K562 (cell line): ENCODE measurements at regions not wholly inside any gene's neighbourhood (a gene's known extent, or its start where the extent isn't known, plus 50 kb on each side); places are given as distances from the start of the nearest gene placed in this dataset.

Experiments
- ATAC-seq: fragments of 200-7000 bp; cut with Tn5 transposase; 3 replicates; pipeline ENCODE4 v1.9.1; 2020; ENCODE audit warnings: moderate library complexity
- BruUV-seq: library from RNA; stranded (reverse); fragments of 400-500 nt; replicated peaks from 2 replicates; lab custom pipeline; 2021; lab: Mats Ljungman, UMichigan
- CTCF ChIA-PET: fragments of 300-600 bp; formaldehyde crosslinking; extraction: SDS; loops from one replicate; lab custom pipeline; 2021; ENCODE audit warnings: low intra/inter-chr PET ratio; lab: Yijun Ruan, JAX
- POLR2A ChIA-PET: fragments of 300-600, 350-650 bp; sonication (Branson Sonifier 250); formaldehyde crosslinking; extraction: SDS; loops from one replicate; lab custom pipeline; 2021; ENCODE audit warnings: antibody characterized with exemption, inconsistent platforms; lab: Yijun Ruan, JAX
- DNase-seq, 4 experiments: peaks; one replicate each; pipeline versions ENCODE4 v3.0.0 to v3.0.0-alpha.2; 2011 to 2018; ENCODE audit warnings: low spot score in 3 of 4, mixed read lengths in 3 of 4; ENCODE audit errors: extremely low read depth in 1 of 4
- FAIRE-seq: peaks from 2 replicates; lab custom pipeline; 2011; peaks lifted over from hg19 to GRCh38; lab: Jason Lieb, UNC
- H2AFZ ChIP-seq: 2 replicates; pipeline ENCODE4 v1.6.0; 2011; ENCODE audit warnings: low read depth, low read length, control low read depth, inconsistent platforms
- H3K27ac ChIP-seq: fragments of 200-600 bp; 3 replicates; pipeline ENCODE4 v1.8.0; 2011; ENCODE audit warnings: low read depth, mild to moderate bottlenecking, control low read depth, inconsistent platforms, low read length, moderate library complexity, mixed read lengths; ENCODE audit errors: extremely low read depth
- H3K27me3 ChIP-seq, 2 experiments: fragments of 300-600 bp in 1 of 2; 2 replicates in 1 of 2; 3 replicates in 1 of 2; pipeline versions ENCODE4 v1.6.0 to v1.8.0; 2011; ENCODE audit warnings: inconsistent platforms in 2 of 2, low read length in 2 of 2, mild to moderate bottlenecking in 1 of 2, mixed read lengths in 1 of 2, moderate library complexity in 1 of 2; ENCODE audit not compliant: control insufficient read depth in 2 of 2, insufficient read depth in 2 of 2
- H3K36me3 ChIP-seq: fragments of 300-600 bp; 3 replicates; pipeline ENCODE4 v1.8.0; 2011; ENCODE audit warnings: mild to moderate bottlenecking, low read length, inconsistent platforms; ENCODE audit not compliant: control insufficient read depth, insufficient read depth
- H3K4me1 ChIP-seq, 2 experiments: fragments of 200-600 bp in 1 of 2; replicated peaks in 1 of 2; 2 replicates in 1 of 2; 3 replicates in 1 of 2; pipeline versions ENCODE4 v1.5.1 to v1.8.0; 2011; ENCODE audit warnings: inconsistent platforms in 2 of 2, low read length in 2 of 2, mild to moderate bottlenecking in 1 of 2, mixed read lengths in 1 of 2, moderate library complexity in 1 of 2; ENCODE audit not compliant: control insufficient read depth in 2 of 2, insufficient read depth in 2 of 2
- H3K4me2 ChIP-seq: 2 replicates; pipeline ENCODE4 v1.6.1; 2011; ENCODE audit warnings: low read length, control low read depth, inconsistent platforms, mixed read lengths; ENCODE audit not compliant: insufficient read depth
- H3K4me3 ChIP-seq: fragments of 200-600 bp; sonication (generic), shearing (Covaris generic); 2 replicates; pipeline ENCODE4 v1.5.1; 2016; ENCODE audit warnings: control low read depth, inconsistent platforms
- H3K79me2 ChIP-seq: fragments of 200-600 bp; 3 replicates; pipeline ENCODE4 v1.8.0; 2011; ENCODE audit warnings: low read length, inconsistent platforms; ENCODE audit not compliant: control insufficient read depth, insufficient read depth
- H3K9ac ChIP-seq, 2 experiments: 2 replicates each; pipeline versions ENCODE4 v1.6.0 to v1.6.1; 2011; ENCODE audit warnings: low read depth in 2 of 2, low read length in 2 of 2, control low read depth in 1 of 2, inconsistent platforms in 1 of 2, mild to moderate bottlenecking in 1 of 2, mixed read lengths in 1 of 2; ENCODE audit not compliant: insufficient read depth in 1 of 2
- H3K9me1 ChIP-seq: one replicate; pipeline ENCODE4 v1.6.0; 2011; ENCODE audit warnings: inconsistent platforms, mild to moderate bottlenecking, low read length, moderate library complexity; ENCODE audit not compliant: control insufficient read depth, insufficient read depth
- H3K9me3 ChIP-seq: replicated peaks from 2 replicates; pipeline ENCODE4 v1.5.1; 2011; ENCODE audit warnings: low read depth, low read length, inconsistent platforms; ENCODE audit not compliant: control insufficient read depth, insufficient read depth
- H4K20me1 ChIP-seq: replicated peaks from 2 replicates; pipeline ENCODE4 v1.6.1; 2011; ENCODE audit warnings: low read length, inconsistent platforms, mixed read lengths; ENCODE audit not compliant: control insufficient read depth, insufficient read depth
- HDAC1 ChIP-seq, 2 experiments: fragments of 450-650 bp; IDR thresholded peaks; 2 replicates each; pipeline ENCODE4 v1.6.1; 2016 to 2017; ENCODE audit warnings: inconsistent platforms in 1 of 2, mild to moderate bottlenecking in 1 of 2, moderate library complexity in 1 of 2
- SIRT6 ChIP-seq: IDR thresholded peaks from one replicate; pipeline ENCODE4 v1.6.1; 2012; ENCODE audit warnings: low read depth, mild to moderate bottlenecking, control low read depth, inconsistent platforms, low read length, moderate library complexity
- ZNF143 ChIP-seq: sonication (generic); formaldehyde crosslinking; IDR thresholded peaks from 2 replicates; pipeline ENCODE4 v1.9.0; 2022; ENCODE audit warnings: mild to moderate bottlenecking, missing genetic modification reagents
- ZNF561 ChIP-seq: fragments of 450-650 bp; formaldehyde crosslinking; conservative IDR thresholded peaks from 2 replicates; pipeline ENCODE4 v1.4.0; 2020; ENCODE audit warnings: mild to moderate bottlenecking, moderate library complexity
- WGBS: fragments of 100-300 bp; shearing (Covaris generic); methylation state at CpG from one replicate; pipeline ENCODE4 v1.1.6; 2016; ENCODE audit warnings: low coverage, mixed read lengths; ENCODE audit not compliant: insufficient coverage; ENCODE audit errors: missing lambda C conversion rate; 5-methylcytosine and 5-hydroxymethylcytosine counted together
- in situ Hi-C: fragments of 300-500 bp; cut with MboI; formaldehyde crosslinking; loops from 4 replicates; pipeline ENCODE4 v1.15.0; 2018; ENCODE audit warnings: inconsistent platforms, mixed read lengths
- intact Hi-C: fragments of 100-400 bp; cut with micrococcal nuclease; formaldehyde crosslinking; loops from 2 replicates; pipeline ENCODE4 v1.14.2; 2022
- TF ChIP-seq, protein P1 (sequence below): sonication (generic); formaldehyde crosslinking; IDR thresholded peaks from 2 replicates; pipeline ENCODE4 v1.8.0; 2022; ENCODE audit warnings: mild to moderate bottlenecking, low read depth, missing genetic modification reagents

DNA sequence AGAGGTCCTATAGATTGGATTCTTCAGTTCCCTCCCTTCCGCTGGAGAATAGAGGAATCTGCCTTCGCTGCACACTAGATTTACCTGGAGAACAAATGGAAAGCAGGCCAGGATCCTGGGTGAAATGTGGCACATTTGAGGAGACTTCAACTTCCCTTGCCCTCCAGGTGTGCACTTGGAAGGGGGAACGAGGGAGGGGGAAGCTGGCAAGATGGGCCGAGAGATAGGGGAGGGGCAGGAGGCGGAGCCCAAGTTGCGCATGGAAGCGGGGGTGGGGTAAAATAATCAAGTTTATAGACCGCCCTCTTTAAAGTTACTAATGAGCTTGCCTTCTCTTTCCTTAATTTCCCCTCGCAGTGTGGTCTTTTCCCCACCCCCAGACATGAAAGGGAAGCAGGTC lies 155.7 kb upstream of the CAMK1G start:
- DNase-seq, result peak in 1 of 4 experiments; percentile 21
- TF ChIP-seq, protein P1, sequence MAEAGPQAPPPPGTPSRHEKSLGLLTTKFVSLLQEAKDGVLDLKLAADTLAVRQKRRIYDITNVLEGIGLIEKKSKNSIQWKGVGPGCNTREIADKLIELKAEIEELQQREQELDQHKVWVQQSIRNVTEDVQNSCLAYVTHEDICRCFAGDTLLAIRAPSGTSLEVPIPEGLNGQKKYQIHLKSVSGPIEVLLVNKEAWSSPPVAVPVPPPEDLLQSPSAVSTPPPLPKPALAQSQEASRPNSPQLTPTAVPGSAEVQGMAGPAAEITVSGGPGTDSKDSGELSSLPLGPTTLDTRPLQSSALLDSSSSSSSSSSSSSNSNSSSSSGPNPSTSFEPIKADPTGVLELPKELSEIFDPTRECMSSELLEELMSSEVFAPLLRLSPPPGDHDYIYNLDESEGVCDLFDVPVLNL (CRISPR knock-in tag), result no peak
- no peak for TF ChIP-seq ZNF561 (CRISPR knock-in tag)
- no peak for TF ChIP-seq SIRT6
- no peak for TF ChIP-seq ZNF143 (CRISPR knock-in tag)
- no peak for TF ChIP-seq HDAC1 (IDR thresholded peaks at IDR 0.05)
- TF ChIP-seq, all 486 proteins: peak for 0
- CTCF ChIA-PET, result no interaction called here
- Histone ChIP-seq H2AFZ (no peak overlapping the region), H3K4me1 (no peaks in the 10 kb centered on the region), H3K9me3 (no peaks in the 10 kb centered on the region), H3K4me2 (no peak overlapping the region), H3K36me3 (no peaks in the 10 kb centered on the region), H3K9ac (no peak overlapping the region), H3K9me1 (no peaks in the 10 kb centered on the region), H3K4me3 (no peak overlapping the region), H3K27ac (no peak overlapping the region), H3K79me2 (no peaks in the 10 kb centered on the region), H4K20me1 (no peaks in the 10 kb centered on the region; the same call in 1 of the 2 replicates), H3K27me3 (peaks cover 0 to 8% of the 10 kb centered on the region in 2 experiments; a peak in 1 of 5 replicates)
- WGBS, result 10% methylated on average over 8 of the region's 9 CpGs
- in situ Hi-C loops, result no loop called here
- FAIRE-seq (no peak), ATAC-seq (no peak)
- no TSS peak for BruUV-seq
- POLR2A ChIA-PET, result no interaction called here
- intact Hi-C loops, result no loop called here
